NK-92 treated with Interleukin-12 subunit alpha and Interleukin-12 subunit beta, amount 100 ng/mL, for 24 hours (cell line): ENCODE measurements at regions not wholly inside any gene's neighbourhood (a gene's known extent, or its start where the extent isn't known, plus 50 kb on each side); places are given as distances from the start of the nearest gene placed in this dataset.

Experiments
- DNase-seq: peaks from one replicate; lab custom pipeline; 2025; lab: John Stamatoyannopoulos, UW

GRCh38 chr5:4386152-4386551 lies 754.0 kb upstream of the ADAMTS16 start:
- no peak for DNase-seq

DNA sequence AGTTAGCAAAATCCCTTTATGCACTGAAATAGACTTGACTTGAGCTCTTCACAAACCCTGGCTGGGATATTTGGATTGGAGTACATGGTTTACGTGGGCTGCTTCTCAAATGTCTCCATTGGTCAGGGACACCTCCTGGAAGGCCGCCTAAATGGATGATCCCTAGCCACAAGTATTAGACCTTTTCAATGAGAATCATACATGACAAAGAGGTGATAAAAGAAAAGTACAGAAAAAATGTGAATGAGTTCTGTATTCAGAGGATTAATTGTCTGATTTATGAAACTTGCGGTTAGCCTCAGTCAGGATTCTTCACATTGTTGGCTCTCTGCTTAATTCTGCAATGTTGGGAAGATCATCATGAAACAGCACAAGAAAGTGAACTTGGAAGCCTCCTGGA lies 752.8 kb upstream of the ADAMTS16 start:
- no peak for DNase-seq

- no peak for DNase-seq
These were observed 744.4 kb upstream of the ADAMTS16 start for GRCh38 chr5:4395752-4396151.

DNA sequence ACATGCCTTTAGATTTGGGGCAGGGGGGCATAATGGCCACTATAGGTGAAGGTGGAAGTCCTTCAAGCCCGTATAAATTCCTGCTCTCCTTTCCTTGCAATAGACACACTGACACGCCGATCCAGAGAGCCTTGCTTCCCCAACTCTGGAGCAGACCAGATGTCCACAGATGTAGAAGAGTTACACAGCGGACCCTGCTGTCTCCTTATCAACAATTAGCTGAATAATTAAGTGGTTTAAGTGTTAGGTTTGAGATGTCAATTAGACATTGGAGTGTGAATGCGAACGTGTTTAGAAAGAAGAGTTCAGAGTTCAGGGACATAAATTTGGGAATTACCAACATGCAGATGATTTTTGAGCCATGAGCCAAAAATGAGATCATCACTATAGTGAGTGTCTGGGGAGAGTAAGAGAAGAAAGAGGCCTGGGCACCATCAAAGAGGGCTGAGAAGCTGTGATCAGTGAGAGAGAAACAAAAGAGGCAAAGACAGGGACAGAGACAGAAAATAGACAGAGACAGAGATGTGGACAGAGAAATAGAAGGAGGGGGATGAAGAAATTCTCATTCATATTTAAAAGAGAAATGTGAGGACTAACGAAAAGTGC lies 734.4 kb upstream of the ADAMTS16 start:
- DNase-seq: no peak

DNA sequence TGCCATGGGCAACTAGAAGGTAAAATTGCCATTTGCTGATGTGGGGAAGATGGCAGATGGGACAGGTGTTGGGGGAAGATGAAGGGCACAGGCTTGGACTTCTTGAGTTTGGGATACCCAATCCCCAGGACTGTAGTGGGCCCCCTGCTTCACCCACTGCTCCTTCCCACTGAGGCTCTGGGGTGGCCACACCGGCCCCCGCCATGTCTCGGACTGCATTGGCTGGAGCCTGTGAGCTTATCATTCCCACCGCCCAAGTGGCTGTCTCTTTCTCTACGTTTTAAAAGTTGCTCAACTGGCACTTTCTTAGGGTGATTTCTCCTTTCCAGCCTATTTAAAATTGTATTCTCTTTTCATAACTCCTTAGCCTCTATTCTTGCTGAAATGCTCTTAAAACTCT lies 730.0 kb upstream of the ADAMTS16 start:
- DNase-seq: no peak

DNA sequence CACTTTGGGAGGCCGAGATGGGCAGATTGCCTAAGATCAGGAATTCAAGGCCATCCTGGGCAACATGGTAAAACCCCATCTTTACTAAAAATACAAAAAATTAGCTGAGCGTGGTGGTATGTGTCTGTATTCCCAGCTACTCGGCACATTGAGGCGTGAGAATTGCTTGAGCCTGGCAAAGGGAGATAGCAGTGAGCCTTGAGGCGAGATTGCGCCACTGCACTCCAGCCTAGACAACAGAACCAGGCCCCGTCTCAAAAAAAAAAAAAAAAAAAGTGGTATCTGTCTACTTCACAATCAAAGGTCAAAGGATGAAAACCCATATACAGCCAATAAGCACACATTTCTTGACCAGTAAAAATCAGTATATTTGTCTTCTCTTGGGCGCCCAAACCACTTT lies 728.5 kb upstream of the ADAMTS16 start:
- DNase-seq: no peak

DNA sequence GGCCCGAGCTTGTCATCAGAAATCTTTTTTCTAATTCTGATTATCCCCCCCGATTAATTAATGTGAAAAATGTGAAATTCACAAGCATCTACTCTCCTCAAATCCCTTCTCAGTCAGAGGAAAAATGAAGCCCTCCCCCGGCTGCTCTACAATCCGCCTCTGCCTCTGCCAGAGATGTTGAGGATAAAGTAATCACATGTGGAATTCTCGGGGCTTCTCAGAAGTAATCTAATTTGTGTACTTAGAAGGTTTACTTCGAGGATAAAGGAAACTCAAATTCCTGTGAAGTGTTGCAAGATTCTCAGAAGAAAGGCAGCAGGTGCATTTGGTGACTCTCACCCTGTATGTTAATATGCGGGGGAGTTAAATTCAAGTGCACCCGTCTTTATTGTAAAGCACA lies 726.1 kb upstream of the ADAMTS16 start:
- no peak for DNase-seq

DNA sequence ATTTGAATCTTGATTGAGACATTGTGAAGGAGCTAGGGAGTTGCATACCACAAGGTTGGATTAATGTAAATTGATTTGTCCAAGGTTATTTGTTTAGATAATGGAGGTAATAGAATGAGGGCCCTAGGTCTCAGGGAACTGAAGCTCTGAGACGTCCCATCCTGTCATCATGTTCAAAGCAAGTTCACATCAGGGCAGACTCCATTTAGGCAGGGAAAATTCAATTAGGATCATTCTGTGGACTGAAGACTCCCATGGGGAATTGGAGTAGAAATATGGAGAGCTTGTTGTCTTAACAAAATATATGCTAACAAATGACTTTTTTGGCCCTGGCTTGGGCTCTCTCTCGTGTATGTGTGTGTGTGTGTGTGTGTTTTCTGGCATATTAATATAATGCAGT lies 722.0 kb upstream of the ADAMTS16 start:
- DNase-seq: no peak

GRCh38 chr5:4419281-4419680 lies 720.8 kb upstream of the ADAMTS16 start:
- no peak for DNase-seq

DNA sequence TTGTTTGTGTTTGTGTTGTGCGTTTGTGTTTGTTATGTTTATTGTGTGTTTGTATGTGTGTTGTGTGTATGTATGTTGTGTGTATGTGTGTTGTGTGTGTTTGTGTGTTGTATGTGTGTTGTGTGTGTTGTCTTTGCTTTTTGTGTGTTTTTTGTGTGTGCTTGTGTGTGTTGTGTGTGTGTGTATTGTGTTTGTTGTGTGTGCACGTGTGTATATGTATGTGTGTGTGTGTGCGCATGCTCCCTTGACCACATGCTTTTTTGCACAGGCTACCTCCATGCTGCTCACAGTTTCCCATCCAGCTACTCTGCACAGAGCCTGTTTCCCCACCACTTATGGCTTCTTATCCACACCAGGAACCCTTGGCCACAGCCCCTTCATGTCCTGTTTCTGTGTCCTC lies 720.0 kb upstream of the ADAMTS16 start:
- no peak for DNase-seq

GRCh38 chr5:4420681-4421080 lies 719.4 kb upstream of the ADAMTS16 start:
- no peak for DNase-seq

DNA sequence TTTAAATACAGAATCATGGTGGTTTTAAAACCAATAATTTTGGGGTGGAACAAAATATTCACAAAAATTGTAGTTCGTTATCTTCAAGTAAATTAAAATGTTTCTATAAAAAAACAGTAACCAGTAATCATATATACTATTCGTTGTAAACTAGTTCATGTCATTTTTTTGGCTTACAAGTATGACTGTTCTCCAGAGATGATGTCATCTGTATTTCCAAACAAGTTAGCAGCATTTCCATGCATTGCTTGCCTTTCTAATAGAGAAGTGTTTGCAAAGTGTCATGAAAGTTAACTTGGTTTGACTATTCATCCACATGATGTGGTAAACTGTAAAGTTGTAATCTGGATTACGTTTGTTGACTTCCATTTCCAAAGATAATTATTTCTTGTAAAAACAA lies 717.9 kb upstream of the ADAMTS16 start:
- no peak for DNase-seq

DNA sequence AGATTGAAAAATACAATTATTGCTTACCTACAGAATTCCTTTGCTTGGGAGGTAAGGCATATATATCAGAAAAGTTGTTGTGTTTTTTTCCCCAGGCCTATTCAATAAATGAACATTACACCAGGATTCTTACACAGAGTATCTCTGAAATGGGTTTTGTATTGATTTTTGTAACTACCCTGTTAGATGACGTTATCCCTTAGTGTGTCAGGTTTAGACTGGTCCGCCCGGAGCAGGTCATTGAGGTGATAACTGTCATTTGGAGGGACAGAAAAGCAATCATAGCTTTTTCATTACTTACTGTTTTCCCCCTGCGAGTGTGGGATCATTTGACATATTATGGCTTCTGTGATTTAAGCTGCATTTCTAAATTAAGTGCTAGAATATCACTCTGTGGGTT lies 715.2 kb upstream of the ADAMTS16 start:
- no peak for DNase-seq

- no peak for DNase-seq
These were observed 699.6 kb upstream of the ADAMTS16 start for GRCh38 chr5:4440536-4440935.

DNA sequence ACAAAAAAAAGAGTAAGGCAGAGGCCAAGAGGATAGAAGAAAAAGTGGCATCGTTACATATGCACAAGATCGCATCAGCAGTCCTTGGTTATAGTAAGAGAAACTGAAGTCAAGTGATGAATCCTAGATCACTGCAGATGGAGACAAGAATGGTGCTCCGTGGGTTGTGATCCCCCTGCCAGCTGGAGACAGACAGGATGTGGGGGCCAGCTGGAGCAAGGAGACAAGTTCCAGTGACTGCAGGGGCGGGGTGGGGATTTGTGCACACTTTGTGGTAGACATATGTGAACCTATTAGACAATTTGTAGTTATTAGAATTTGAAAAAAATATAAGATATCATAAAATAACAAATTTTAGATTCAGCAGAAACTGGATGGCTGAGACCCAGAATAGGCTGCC lies 697.9 kb upstream of the ADAMTS16 start:
- DNase-seq: no peak

GRCh38 chr5:4447657-4448056 lies 692.5 kb upstream of the ADAMTS16 start:
- no peak for DNase-seq

- no peak for DNase-seq
These were observed 686.5 kb upstream of the ADAMTS16 start for GRCh38 chr5:4453655-4454054.

- DNase-seq: no peak
These were observed 660.7 kb upstream of the ADAMTS16 start for GRCh38 chr5:4479426-4479825.

GRCh38 chr5:4480528-4481349 lies 659.4 kb upstream of the ADAMTS16 start:
- DNase-seq: no peak

DNA sequence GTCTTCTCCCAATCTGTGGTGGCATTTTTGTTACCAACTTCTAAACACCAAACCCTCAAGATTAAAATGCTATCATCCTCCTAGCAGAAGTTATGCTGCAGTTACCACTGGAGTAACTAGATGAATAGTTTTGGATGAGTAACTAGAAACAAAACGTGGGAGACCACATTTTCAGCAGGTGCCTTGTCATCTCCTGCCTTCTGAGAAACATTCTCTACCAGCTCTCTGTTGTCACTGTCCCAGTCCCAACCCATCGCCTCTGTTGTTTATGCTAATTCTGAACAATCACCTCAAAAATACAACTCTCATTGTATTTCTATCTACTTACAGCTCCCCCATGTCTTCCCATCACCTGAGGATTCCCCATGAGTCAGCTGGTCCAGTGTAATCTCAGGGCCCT lies 652.5 kb upstream of the ADAMTS16 start:
- DNase-seq: no peak

GRCh38 chr5:4511996-4512656 lies 628.0 kb upstream of the ADAMTS16 start:
- no peak for DNase-seq

GRCh38 chr5:4513381-4513780 lies 626.7 kb upstream of the ADAMTS16 start:
- no peak for DNase-seq

DNA sequence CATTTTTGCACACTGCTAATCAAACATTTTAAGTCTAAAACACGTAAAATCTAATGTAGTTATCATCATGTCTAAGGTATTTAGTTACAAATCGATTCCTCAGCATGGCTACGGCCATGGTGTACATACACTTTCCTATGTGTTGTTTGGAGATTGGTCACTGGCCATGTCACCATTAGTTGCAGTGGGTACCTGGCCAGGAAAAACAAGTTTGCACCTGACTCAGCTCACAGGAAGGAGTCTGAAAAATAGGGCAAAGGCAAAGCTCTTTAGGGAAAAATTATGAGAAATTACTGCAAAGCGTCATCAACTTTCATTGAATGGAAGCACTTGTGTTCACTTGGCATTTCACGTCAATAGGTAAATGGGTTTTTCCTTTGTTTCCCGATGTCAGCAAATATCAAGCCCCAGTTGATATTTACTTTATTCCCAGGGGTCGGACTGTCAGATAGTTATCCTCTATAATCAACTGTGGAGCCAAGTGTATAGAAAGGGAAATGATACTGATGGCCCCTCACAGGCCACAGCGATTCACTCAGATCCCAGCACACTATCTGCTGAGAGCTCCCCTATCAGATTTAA lies 626.0 kb upstream of the ADAMTS16 start:
- no peak for DNase-seq
